Cardiac muscle cell (in vitro differentiated cells and primary cell): ENCODE measurements at regions not wholly inside any gene's neighbourhood (a gene's known extent, or its start where the extent isn't known, plus 50 kb on each side); places are given as distances from the start of the nearest gene placed in this dataset.

Source experiments
- DNase-seq, 2 donors: peaks; one replicate each; pipeline versions ENCODE4 v3.0.0 to v3.0.0-alpha.2; 2010 to 2017; ENCODE audit warnings: low read depth in 1 of 2, low spot score in 1 of 2
- H3K27ac ChIP-seq: fragments of 200-600 bp; sonication (generic); 2 replicates; pipeline ENCODE4 v1.5.1; 2016
- H3K27me3 ChIP-seq: fragments of 200-600 bp; sonication (generic); 2 replicates; pipeline ENCODE4 v1.6.0; 2016; ENCODE audit warnings: control low read depth
- H3K36me3 ChIP-seq: fragments of 200-600 bp; sonication (generic); 2 replicates; pipeline ENCODE4 v1.5.1; 2016; ENCODE audit warnings: control low read depth
- H3K4me1 ChIP-seq: fragments of 200-600 bp; sonication (generic); 2 replicates; pipeline ENCODE4 v1.8.1; 2017; ENCODE audit warnings: low read depth, mild to moderate bottlenecking, mixed run types
- H3K4me3 ChIP-seq: fragments of 200-600 bp; sonication (generic); 2 replicates; pipeline ENCODE4 v1.5.1; 2016; ENCODE audit warnings: mild to moderate bottlenecking
- H3K9me3 ChIP-seq: fragments of 200-600 bp; sonication (generic); 2 replicates; pipeline ENCODE4 v1.5.1; 2017; ENCODE audit warnings: low read depth, mild to moderate bottlenecking, control low read depth
- CTCF ChIP-seq: IDR thresholded peaks from 2 replicates; pipeline ENCODE4 v1.5.1; 2012; ENCODE audit warnings: low read depth, mild to moderate bottlenecking, low read length

- TF ChIP-seq CTCF, result no peak
- Histone ChIP-seq H3K4me3 (no peak overlapping the region), H3K9me3 (no peaks in the 10 kb centered on the region), H3K36me3 (no peaks in the 10 kb centered on the region), H3K4me1 (no peaks in the 10 kb centered on the region), H3K27me3 (no peaks in the 10 kb centered on the region), H3K27ac (no peak overlapping the region)
- no peak for DNase-seq
These were observed 209.7 kb downstream of the ASB1 start for GRCh38 chr2:238636269-238637073.

- Histone ChIP-seq H3K27me3 (no peaks in the 10 kb centered on the region), H3K4me3 (no peak overlapping the region), H3K36me3 (no peaks in the 10 kb centered on the region), H3K27ac (no peak overlapping the region), H3K4me1 (no peaks in the 10 kb centered on the region), H3K9me3 (no peaks in the 10 kb centered on the region)
- TF ChIP-seq CTCF, result no peak
- DNase-seq, result no peak
These were observed 209.5 kb upstream of the TWIST2 start for GRCh38 chr2:238638100-238638981.

GRCh38 chr2:238638982-238639628 is 208.8 kb upstream of the TWIST2 start:
- Histone ChIP-seq H3K4me3 (no peak overlapping the region), H3K27me3 (no peaks in the 10 kb centered on the region), H3K27ac (no peak overlapping the region), H3K36me3 (no peaks in the 10 kb centered on the region), H3K9me3 (no peaks in the 10 kb centered on the region), H3K4me1 (no peaks in the 10 kb centered on the region)
- no peak for DNase-seq
- no peak for TF ChIP-seq CTCF

- no peaks in the 10 kb centered on the region for H3K36me3 ChIP-seq
- DNase-seq, result no peak
- H3K27me3 ChIP-seq, result no peaks in the 10 kb centered on the region
- no peak for TF ChIP-seq CTCF
- no peak overlapping the region for H3K27ac ChIP-seq
- H3K4me3 ChIP-seq, result no peak overlapping the region
- no peaks in the 10 kb centered on the region for H3K9me3 ChIP-seq
- no peaks in the 10 kb centered on the region for H3K4me1 ChIP-seq
These were observed 207.4 kb upstream of the TWIST2 start for GRCh38 chr2:238640486-238640885.

GRCh38 chr2:238642973-238643372 is 204.9 kb upstream of the TWIST2 start:
- no peaks in the 10 kb centered on the region for H3K27me3 ChIP-seq
- TF ChIP-seq CTCF, result no peak
- no peak overlapping the region for H3K27ac ChIP-seq
- no peaks in the 10 kb centered on the region for H3K9me3 ChIP-seq
- no peak overlapping the region for H3K4me3 ChIP-seq
- H3K4me1 ChIP-seq, result no peaks in the 10 kb centered on the region
- H3K36me3 ChIP-seq, result no peaks in the 10 kb centered on the region
- DNase-seq, result no peak
